Loucy (cell line): ENCODE measurements at regions not wholly inside any gene's neighbourhood (a gene's known extent, or its start where the extent isn't known, plus 50 kb on each side); places are given as distances from the start of the nearest gene placed in this dataset.

Source experiments
- H2AFZ ChIP-seq: fragments of 200-600 bp; sonication (generic); 2 replicates; pipeline ENCODE4 v1.6.0; 2016; ENCODE audit warnings: antibody characterized with exemption, mild to moderate bottlenecking, low read length, moderate library complexity
- H3F3A ChIP-seq: fragments of 200-600 bp; 2 replicates; pipeline ENCODE4 v1.6.0; 2016; ENCODE audit warnings: antibody characterized with exemption, low read depth, mild to moderate bottlenecking
- H3K27me3 ChIP-seq: fragments of 200-600 bp; sonication (generic); 2 replicates; pipeline ENCODE4 v1.6.1; 2014; ENCODE audit warnings: low read length, mild to moderate bottlenecking; ENCODE audit not compliant: insufficient read depth, poor library complexity, severe bottlenecking
- H3K36me3 ChIP-seq: fragments of 200-600 bp; sonication (generic); 2 replicates; pipeline ENCODE4 v1.6.1; 2016; ENCODE audit warnings: low read length; ENCODE audit not compliant: insufficient read depth
- H3K4me1 ChIP-seq: fragments of 200-600 bp; sonication (generic); 2 replicates; pipeline ENCODE4 v1.5.1; 2014; ENCODE audit warnings: low read length, mild to moderate bottlenecking; ENCODE audit not compliant: insufficient read depth, poor library complexity, severe bottlenecking
- H3K4me2 ChIP-seq: fragments of 200-600 bp; sonication (generic); 2 replicates; pipeline ENCODE4 v1.6.0; 2014; ENCODE audit warnings: antibody characterized with exemption, low read length, low read depth, mild to moderate bottlenecking; ENCODE audit not compliant: poor library complexity, severe bottlenecking
- H3K4me3 ChIP-seq: fragments of 200-600 bp; sonication (generic); 2 replicates; pipeline ENCODE4 v1.5.1; 2014; ENCODE audit warnings: low read length, mild to moderate bottlenecking, mixed read lengths; ENCODE audit not compliant: poor library complexity, severe bottlenecking
- H3K79me2 ChIP-seq: fragments of 200-600 bp; sonication (generic); 2 replicates; pipeline ENCODE4 v1.6.1; 2014; ENCODE audit warnings: low read length; ENCODE audit not compliant: insufficient read depth
- H3K9ac ChIP-seq: fragments of 200-600 bp; sonication (generic); 2 replicates; pipeline ENCODE4 v1.6.0; 2014; ENCODE audit warnings: mild to moderate bottlenecking, low read depth, low read length, moderate library complexity; ENCODE audit not compliant: poor library complexity, severe bottlenecking
- H3K9me2 ChIP-seq: fragments of 200-600 bp; sonication (generic); replicated peaks from 2 replicates; pipeline ENCODE4 v1.6.1; 2016; ENCODE audit warnings: low read depth, low read length, mixed read lengths
- H3K9me3 ChIP-seq: fragments of 200-600 bp; sonication (generic); 2 replicates; pipeline ENCODE4 v1.6.1; 2014; ENCODE audit warnings: mild to moderate bottlenecking, antibody characterized with exemption, low read length, low read depth; ENCODE audit not compliant: insufficient read depth
- H4K20me1 ChIP-seq: fragments of 200-600 bp; sonication (generic); 2 replicates; pipeline ENCODE4 v1.6.0; 2014; ENCODE audit warnings: antibody characterized with exemption, low read length, mild to moderate bottlenecking; ENCODE audit not compliant: insufficient read depth, poor library complexity, severe bottlenecking
- CTCF ChIP-seq: fragments of 200-600 bp; sonication (generic); conservative IDR thresholded peaks from 2 replicates; pipeline ENCODE4 v1.5.1; 2014; ENCODE audit warnings: mild to moderate bottlenecking, antibody characterized with exemption, low read length
- EZH2phosphoT487 ChIP-seq: fragments of 200-600 bp; IDR thresholded peaks from 2 replicates; pipeline ENCODE4 v1.6.1; 2018; ENCODE audit warnings: antibody characterized with exemption, mild to moderate bottlenecking, moderate library complexity, borderline replicate concordance

- H3K79me2 ChIP-seq = no peaks in the 10 kb centered on the region
- H3K9me2 ChIP-seq = no peaks in the 10 kb centered on the region
- peak overlapping the region; percentile 92 for H3K9ac ChIP-seq
- no peaks in the 10 kb centered on the region for H3K27me3 ChIP-seq
- H3F3A ChIP-seq = peaks cover 9% of the 10 kb centered on the region; the same call in 1 of the 2 replicates
- H3K9me3 ChIP-seq = no peaks in the 10 kb centered on the region
- H4K20me1 ChIP-seq = no peaks in the 10 kb centered on the region
- TF ChIP-seq CTCF (no peak), EZH2phosphoT487 (no peak)
- H3K4me2 ChIP-seq = peak overlapping the region; percentile 80
- no peaks in the 10 kb centered on the region for H3K36me3 ChIP-seq
- peak overlapping the region; percentile 63 for H3K4me3 ChIP-seq
- no peak overlapping the region for H2AFZ ChIP-seq
- peaks cover 87% of the 10 kb centered on the region for H3K4me1 ChIP-seq
Observed at GRCh38 chr1:25033828-25034705, 104.0 kb upstream of the RUNX3 start.

GRCh38 chr1:25033030-25033827 is 103.2 kb upstream of the RUNX3 start:
- no peaks in the 10 kb centered on the region for H3K9me3 ChIP-seq
- H3K4me1 ChIP-seq = peaks cover 95% of the 10 kb centered on the region
- H3K4me2 ChIP-seq = peak overlapping the region; percentile 80
- H3F3A ChIP-seq = peaks cover 9% of the 10 kb centered on the region; the same call in 1 of the 2 replicates
- no peaks in the 10 kb centered on the region for H3K79me2 ChIP-seq
- no peaks in the 10 kb centered on the region for H3K9me2 ChIP-seq
- peak overlapping the region; percentile 54 for H3K4me3 ChIP-seq
- TF ChIP-seq CTCF = no peak
- TF ChIP-seq EZH2phosphoT487 = no peak
- no peaks in the 10 kb centered on the region for H4K20me1 ChIP-seq
- no peaks in the 10 kb centered on the region for H3K36me3 ChIP-seq
- peak overlapping the region; percentile 92 for H3K9ac ChIP-seq
- no peak overlapping the region for H2AFZ ChIP-seq
- no peaks in the 10 kb centered on the region for H3K27me3 ChIP-seq

- Histone ChIP-seq H3F3A (peaks cover 9% of the 10 kb centered on the region; the same call in 1 of the 2 replicates), H3K4me3 (peak overlapping the region; percentile 54), H3K4me1 (peaks cover 96% of the 10 kb centered on the region), H3K36me3 (no peaks in the 10 kb centered on the region), H3K9ac (peak overlapping the region; percentile 92), H3K27me3 (no peaks in the 10 kb centered on the region), H4K20me1 (no peaks in the 10 kb centered on the region), H3K9me2 (no peaks in the 10 kb centered on the region), H3K4me2 (peak overlapping the region; percentile 80), H3K9me3 (no peaks in the 10 kb centered on the region), H3K79me2 (no peaks in the 10 kb centered on the region), H2AFZ (no peak overlapping the region)
- TF ChIP-seq CTCF (peak; percentile 55), EZH2phosphoT487 (no peak)
Observed at GRCh38 chr1:25031966-25032667, 102.0 kb upstream of the RUNX3 start.
